Occipital lobe (tissue), 1 donor: ENCODE measurements at regions not wholly inside any gene's neighbourhood (a gene's known extent, or its start where the extent isn't known, plus 50 kb on each side); places are given as distances from the start of the nearest gene placed in this dataset. TPM values are rescaled to one million over a fixed set of nuclear protein-coding genes. Genes with fewer than 3 reads are reported as not detected.

Experiments used
- small RNA-seq: library from RNA; depleted of rRNA; stranded (forward); fragments of <200 nt; gene quantifications from one replicate; pipeline ENCODE3, GENCODE V24; 2014

Small RNA genes lying in the stretch of these regions (small RNA-seq; reads per million reads assigned to genes)
- not detected for gene RF00019
